Nephron progenitor cell (in vitro differentiated cells): ENCODE measurements at regions not wholly inside any gene's neighbourhood (a gene's known extent, or its start where the extent isn't known, plus 50 kb on each side); places are given as distances from the start of the nearest gene placed in this dataset.

Experiments used
- DNase-seq: peaks from one replicate; pipeline ENCODE4 v3.0.0; 2021
- H3K27ac Mint-ChIP-seq: 2 replicates; pipeline ENCODE4 v1.8.0; 2021; ENCODE audit warnings: mild to moderate bottlenecking, moderate library complexity, mixed read lengths
- H3K27me3 Mint-ChIP-seq: 2 replicates; pipeline ENCODE4 v1.8.0; 2021; ENCODE audit warnings: mild to moderate bottlenecking, low read depth, mixed read lengths; ENCODE audit not compliant: poor library complexity
- H3K36me3 Mint-ChIP-seq: 2 replicates; pipeline ENCODE4 v1.8.0; 2021; ENCODE audit warnings: low read depth, mixed read lengths
- H3K4me1 Mint-ChIP-seq: 2 replicates; pipeline ENCODE4 v1.8.0; 2021; ENCODE audit warnings: mixed read lengths
- H3K4me3 Mint-ChIP-seq: 2 replicates; pipeline ENCODE4 v1.8.0; 2021; ENCODE audit warnings: mild to moderate bottlenecking, moderate library complexity, mixed read lengths
- H3K9me3 Mint-ChIP-seq: 2 replicates; pipeline ENCODE4 v1.8.0; 2021; ENCODE audit warnings: mild to moderate bottlenecking, moderate library complexity, mixed read lengths
- CTCF ChIP-seq: fragments of 200-600 bp; sonication (generic); IDR thresholded peaks from 2 replicates; pipeline ENCODE4 v1.5.0; 2021; ENCODE audit warnings: antibody characterized with exemption

- Mint-ChIP-seq H3K9me3 (no peaks in the 10 kb centered on the region), H3K4me1 (no peaks in the 10 kb centered on the region), H3K36me3 (no peaks in the 10 kb centered on the region), H3K27me3 (no peaks in the 10 kb centered on the region), H3K4me3 (no peak overlapping the region), H3K27ac (no peak overlapping the region)
- no peak for DNase-seq
- no peak for TF ChIP-seq CTCF
Measured at GRCh38 chr18:67961701-67962440, 445.4 kb upstream of the DSEL start.

- no peak for DNase-seq
Measured at GRCh38 chr18:67957684-67958083, 441.2 kb upstream of the DSEL start.

GRCh38 chr18:67954594-67954993 is 438.1 kb upstream of the DSEL start:
- Mint-ChIP-seq H3K9me3 (no peaks in the 10 kb centered on the region), H3K27me3 (peaks cover 6% of the 10 kb centered on the region)

More at GRCh38 chr18:67957684-67958083, 441.2 kb upstream of the DSEL start:
- Mint-ChIP-seq H3K27ac (no peak overlapping the region), H3K36me3 (no peaks in the 10 kb centered on the region), H3K27me3 (peaks cover 6% of the 10 kb centered on the region), H3K9me3 (no peaks in the 10 kb centered on the region), H3K4me3 (no peak overlapping the region), H3K4me1 (no peaks in the 10 kb centered on the region)
- TF ChIP-seq CTCF, result no peak

GRCh38 chr18:67951137-67951536 is 434.6 kb upstream of the DSEL start:
- no peaks in the 10 kb centered on the region for H3K4me1 Mint-ChIP-seq
- no peaks in the 10 kb centered on the region for H3K27me3 Mint-ChIP-seq
- H3K36me3 Mint-ChIP-seq, result no peaks in the 10 kb centered on the region
- no peak for DNase-seq
- no peak overlapping the region for H3K4me3 Mint-ChIP-seq
- TF ChIP-seq CTCF, result no peak
- H3K27ac Mint-ChIP-seq, result no peak overlapping the region
- H3K9me3 Mint-ChIP-seq, result no peaks in the 10 kb centered on the region

More at GRCh38 chr18:67954594-67954993, 438.1 kb upstream of the DSEL start:
- Mint-ChIP-seq H3K27ac (no peak overlapping the region), H3K4me1 (no peaks in the 10 kb centered on the region), H3K4me3 (no peak overlapping the region), H3K36me3 (no peaks in the 10 kb centered on the region)
- no peak for DNase-seq
- no peak for TF ChIP-seq CTCF

- H3K27me3 Mint-ChIP-seq, result no peaks in the 10 kb centered on the region
- no peaks in the 10 kb centered on the region for H3K9me3 Mint-ChIP-seq
- no peak overlapping the region for H3K4me3 Mint-ChIP-seq
- no peaks in the 10 kb centered on the region for H3K36me3 Mint-ChIP-seq
- no peak overlapping the region for H3K27ac Mint-ChIP-seq
- no peak for TF ChIP-seq CTCF
- no peak for DNase-seq
- H3K4me1 Mint-ChIP-seq, result no peaks in the 10 kb centered on the region
Measured at GRCh38 chr18:67938660-67939059, 422.1 kb upstream of the DSEL start.

- no peaks in the 10 kb centered on the region for H3K4me1 Mint-ChIP-seq
- H3K36me3 Mint-ChIP-seq, result no peaks in the 10 kb centered on the region
- no peak for TF ChIP-seq CTCF
- no peaks in the 10 kb centered on the region for H3K9me3 Mint-ChIP-seq
- no peak overlapping the region for H3K27ac Mint-ChIP-seq
- no peaks in the 10 kb centered on the region for H3K27me3 Mint-ChIP-seq
- no peak for DNase-seq
- H3K4me3 Mint-ChIP-seq, result no peak overlapping the region
Measured at GRCh38 chr18:67935638-67936037, 419.1 kb upstream of the DSEL start.
